ENCODE measurements at regions not wholly inside any gene's neighbourhood (a gene's known extent, or its start where the extent isn't known, plus 50 kb on each side); places are given as distances from the start of the nearest gene placed in this dataset.

- TF ChIP-seq, protein P1, sequence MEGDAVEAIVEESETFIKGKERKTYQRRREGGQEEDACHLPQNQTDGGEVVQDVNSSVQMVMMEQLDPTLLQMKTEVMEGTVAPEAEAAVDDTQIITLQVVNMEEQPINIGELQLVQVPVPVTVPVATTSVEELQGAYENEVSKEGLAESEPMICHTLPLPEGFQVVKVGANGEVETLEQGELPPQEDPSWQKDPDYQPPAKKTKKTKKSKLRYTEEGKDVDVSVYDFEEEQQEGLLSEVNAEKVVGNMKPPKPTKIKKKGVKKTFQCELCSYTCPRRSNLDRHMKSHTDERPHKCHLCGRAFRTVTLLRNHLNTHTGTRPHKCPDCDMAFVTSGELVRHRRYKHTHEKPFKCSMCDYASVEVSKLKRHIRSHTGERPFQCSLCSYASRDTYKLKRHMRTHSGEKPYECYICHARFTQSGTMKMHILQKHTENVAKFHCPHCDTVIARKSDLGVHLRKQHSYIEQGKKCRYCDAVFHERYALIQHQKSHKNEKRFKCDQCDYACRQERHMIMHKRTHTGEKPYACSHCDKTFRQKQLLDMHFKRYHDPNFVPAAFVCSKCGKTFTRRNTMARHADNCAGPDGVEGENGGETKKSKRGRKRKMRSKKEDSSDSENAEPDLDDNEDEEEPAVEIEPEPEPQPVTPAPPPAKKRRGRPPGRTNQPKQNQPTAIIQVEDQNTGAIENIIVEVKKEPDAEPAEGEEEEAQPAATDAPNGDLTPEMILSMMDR (conservative IDR thresholded peaks at IDR 0.05; ENCODE audit: low read depth, low read length), result no peak
Measured at GRCh38 chr14:101113835-101114725, 210.6 kb upstream of the RTL1 start (continued).
